HEK293 (cell line): ENCODE measurements at regions not wholly inside any gene's neighbourhood (a gene's known extent, or its start where the extent isn't known, plus 50 kb on each side); places are given as distances from the start of the nearest gene placed in this dataset.

Experiments used
- CTCF ChIA-PET: fragments of 350-600 bp; formaldehyde crosslinking; extraction: SDS; loops from one replicate; lab custom pipeline; 2021; ENCODE audit warnings: antibody characterized with exemption; lab: Yijun Ruan, JAX
- POLR2A ChIA-PET: fragments of 300-600 bp; formaldehyde crosslinking; extraction: SDS; loops from one replicate; lab custom pipeline; 2020; ENCODE audit warnings: antibody characterized with exemption, inconsistent platforms; lab: Yijun Ruan, JAX
- H3K27ac ChIP-seq: fragments of 200-500 bp; sonication (Bioruptor generic); 2 replicates; pipeline ENCODE4 v1.5.1; 2014; ENCODE audit warnings: low read depth, low read length, control low read depth, inconsistent platforms; ENCODE audit errors: extremely low read depth
- H3K36me3 ChIP-seq, 2 experiments: fragments of 200-500 bp in 1 of 2; sonication (Bioruptor generic) in 1 of 2; 1 replicate in 1 of 2; 2 replicates in 1 of 2; pipeline ENCODE4 v1.5.1; 2014 to 2017; ENCODE audit warnings: inconsistent platforms in 2 of 2, low read length in 2 of 2; ENCODE audit not compliant: control insufficient read depth in 2 of 2, insufficient read depth in 1 of 2
- H3K4me1 ChIP-seq: fragments of 200-500 bp; sonication (Bioruptor generic); 2 replicates; pipeline ENCODE4 v1.5.1; 2014; ENCODE audit warnings: mild to moderate bottlenecking, low read length, inconsistent platforms; ENCODE audit not compliant: control insufficient read depth, insufficient read depth
- H3K4me3 ChIP-seq: 2 replicates; pipeline ENCODE4 v1.5.1; 2011; ENCODE audit warnings: low read depth, mild to moderate bottlenecking, control low read depth, low read length, moderate library complexity
- H3K9me3 ChIP-seq: fragments of 200-500 bp; sonication (Bioruptor generic); 2 replicates; pipeline ENCODE4 v1.5.1; 2014; ENCODE audit warnings: low read depth, low read length, inconsistent platforms; ENCODE audit not compliant: control insufficient read depth, insufficient read depth
- GFI1B ChIP-seq: fragments of 450-650 bp; formaldehyde crosslinking; IDR thresholded peaks from 2 replicates; pipeline ENCODE4 v1.5.1; 2016; ENCODE audit warnings: missing biosample characterization, missing genetic modification characterization
- GLI4 ChIP-seq: fragments of 450-650 bp; formaldehyde crosslinking; IDR thresholded peaks from 2 replicates; pipeline ENCODE4 v1.5.1; 2016; ENCODE audit warnings: missing biosample characterization, missing genetic modification characterization
- KLF7 ChIP-seq: fragments of 450-650 bp; formaldehyde crosslinking; IDR thresholded peaks from 2 replicates; pipeline ENCODE4 v1.5.1; 2016; ENCODE audit warnings: missing biosample characterization, missing genetic modification characterization, borderline replicate concordance
- OSR2 ChIP-seq: fragments of 450-650 bp; formaldehyde crosslinking; IDR thresholded peaks from 2 replicates; pipeline ENCODE4 v1.5.1; 2016; ENCODE audit warnings: missing biosample characterization, missing genetic modification characterization
- SP7 ChIP-seq: fragments of 450-650 bp; formaldehyde crosslinking; IDR thresholded peaks from 2 replicates; pipeline ENCODE4 v1.5.1; 2016; ENCODE audit warnings: missing biosample characterization, missing genetic modification characterization
- WT1 ChIP-seq: fragments of 450-650 bp; formaldehyde crosslinking; IDR thresholded peaks from 2 replicates; pipeline ENCODE4 v1.5.1; 2016; ENCODE audit warnings: missing biosample characterization, missing genetic modification characterization
- ZBTB8A ChIP-seq: fragments of 450-650 bp; formaldehyde crosslinking; IDR thresholded peaks from 2 replicates; pipeline ENCODE4 v1.5.1; 2016; ENCODE audit warnings: missing biosample characterization, missing genetic modification characterization
- ZNF114 ChIP-seq: fragments of 450-650 bp; formaldehyde crosslinking; IDR thresholded peaks from 2 replicates; pipeline ENCODE4 v1.5.0; 2017; ENCODE audit warnings: missing biosample characterization, missing genetic modification characterization
- ZNF132 ChIP-seq: fragments of 450-650 bp; formaldehyde crosslinking; IDR thresholded peaks from 2 replicates; pipeline ENCODE4 v1.5.1; 2017; ENCODE audit warnings: missing biosample characterization, missing genetic modification characterization, borderline replicate concordance
- ZNF146 ChIP-seq: fragments of 450-650 bp; formaldehyde crosslinking; IDR thresholded peaks from 2 replicates; pipeline ENCODE4 v1.5.1; 2016; ENCODE audit warnings: missing biosample characterization, missing genetic modification characterization
- ZNF169 ChIP-seq: fragments of 450-650 bp; formaldehyde crosslinking; IDR thresholded peaks from 2 replicates; pipeline ENCODE4 v1.5.1; 2016; ENCODE audit warnings: missing biosample characterization, missing genetic modification characterization
- ZNF184 ChIP-seq: fragments of 450-650 bp; IDR thresholded peaks from 2 replicates; pipeline ENCODE4 v1.5.1; 2018; ENCODE audit warnings: missing biosample characterization, mild to moderate bottlenecking, missing genetic modification characterization
- ZNF2 ChIP-seq: fragments of 450-650 bp; formaldehyde crosslinking; IDR thresholded peaks from 2 replicates; pipeline ENCODE4 v1.5.1; 2016; ENCODE audit warnings: missing biosample characterization, missing genetic modification characterization
- ZNF202 ChIP-seq: fragments of 450-650 bp; formaldehyde crosslinking; IDR thresholded peaks from 2 replicates; pipeline ENCODE4 v1.5.1; 2016; ENCODE audit warnings: missing biosample characterization, missing genetic modification characterization, borderline replicate concordance
- ZNF239 ChIP-seq: fragments of 450-650 bp; formaldehyde crosslinking; IDR thresholded peaks from 2 replicates; pipeline ENCODE4 v1.5.1; 2016; ENCODE audit warnings: missing biosample characterization, missing genetic modification characterization
- ZNF274 ChIP-seq, 2 experiments: fragments of 200-500 bp in 1 of 2; fragments of 450-650 bp in 1 of 2; sonication (Bioruptor generic) in 1 of 2; formaldehyde crosslinking in 1 of 2; IDR thresholded peaks; 2 replicates each; pipeline versions ENCODE4 v1.5.1 to v1.6.1; 2014 to 2016; ENCODE audit warnings: borderline replicate concordance in 1 of 2, inconsistent platforms in 1 of 2, low read length in 1 of 2, missing biosample characterization in 1 of 2, missing genetic modification characterization in 1 of 2
- ZNF302 ChIP-seq: fragments of 450-650 bp; formaldehyde crosslinking; IDR thresholded peaks from 2 replicates; pipeline ENCODE4 v1.5.1; 2016; ENCODE audit warnings: missing biosample characterization, missing genetic modification characterization, low read depth
- ZNF521 ChIP-seq: fragments of 450-650 bp; formaldehyde crosslinking; IDR thresholded peaks from 2 replicates; pipeline ENCODE4 v1.5.1; 2017; ENCODE audit warnings: missing biosample characterization, mild to moderate bottlenecking, missing genetic modification characterization
- ZNF571 ChIP-seq: fragments of 450-650 bp; formaldehyde crosslinking; IDR thresholded peaks from 2 replicates; pipeline ENCODE4 v1.5.0; 2017; ENCODE audit warnings: missing biosample characterization, missing genetic modification characterization
- ZNF629 ChIP-seq: fragments of 450-650 bp; formaldehyde crosslinking; IDR thresholded peaks from 2 replicates; pipeline ENCODE4 v1.5.1; 2017; ENCODE audit warnings: missing biosample characterization, missing genetic modification characterization
- ZNF658 ChIP-seq: fragments of 450-650 bp; formaldehyde crosslinking; IDR thresholded peaks from 2 replicates; pipeline ENCODE4; 2016; ENCODE audit warnings: missing biosample characterization, missing genetic modification characterization
- ZNF701 ChIP-seq: fragments of 450-650 bp; formaldehyde crosslinking; IDR thresholded peaks from 2 replicates; pipeline ENCODE4 v1.5.1; 2016; ENCODE audit warnings: missing biosample characterization, missing genetic modification characterization
- ZNF707 ChIP-seq: fragments of 450-650 bp; formaldehyde crosslinking; IDR thresholded peaks from 2 replicates; pipeline ENCODE4 v1.5.1; 2016; ENCODE audit warnings: missing biosample characterization, missing genetic modification characterization
- ZNF791 ChIP-seq: fragments of 450-650 bp; formaldehyde crosslinking; IDR thresholded peaks from 2 replicates; pipeline ENCODE4 v1.5.1; 2016; ENCODE audit warnings: missing biosample characterization, missing genetic modification characterization
- TF ChIP-seq, protein P1 (sequence below): fragments of 450-650 bp; IDR thresholded peaks from 2 replicates; pipeline ENCODE4 v1.5.1; 2018; ENCODE audit warnings: missing biosample characterization, mild to moderate bottlenecking, missing genetic modification characterization
- TF ChIP-seq, protein P2 (sequence below): fragments of 450-650 bp; formaldehyde crosslinking; IDR thresholded peaks from 2 replicates; pipeline ENCODE4 v1.5.1; 2016; ENCODE audit warnings: missing biosample characterization, missing genetic modification characterization

DNA sequence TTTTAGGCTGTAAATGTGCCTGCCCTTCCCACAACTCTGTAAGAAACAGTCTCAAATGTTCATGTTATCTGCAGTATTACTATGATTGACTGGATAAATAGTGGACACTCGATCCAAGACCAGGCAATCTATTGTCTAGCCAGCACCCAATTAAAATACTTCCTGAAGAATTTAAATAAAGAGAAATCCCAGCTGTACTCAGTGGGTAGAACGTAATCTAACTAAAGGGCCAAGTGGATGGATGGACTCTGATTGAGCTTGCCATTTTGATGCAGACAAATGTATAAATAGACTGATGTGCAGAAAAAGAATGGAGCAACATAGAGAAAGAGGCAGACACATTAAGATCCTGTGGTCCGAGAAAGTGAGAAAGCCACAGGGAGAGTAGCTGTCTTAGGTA is 158.0 kb downstream of the IPMK start:
- Histone ChIP-seq H3K9me3 (no peaks in the 10 kb centered on the region), H3K4me1 (no peaks in the 10 kb centered on the region), H3K36me3 (no peaks in the 10 kb centered on the region), H3K27ac (no peak overlapping the region), H3K4me3 (no peak overlapping the region)
- ChIA-PET POLR2A (no interaction called here), CTCF (interaction anchor here (0.5 to 1.6 kb wide), 2 partner anchors 9 to 43 kb away, joined by 3 read pairs; no protein-coding TSS in a partner anchor)
- TF ChIP-seq ZNF2 (tag by site-specific recombination), result no peak
- no peak for TF ChIP-seq ZNF658
- TF ChIP-seq ZNF184 (tag by site-specific recombination), result no peak
- no peak for TF ChIP-seq ZNF169 (tag by site-specific recombination)
- TF ChIP-seq ZNF239 (tag by site-specific recombination), result no peak
- no peak for TF ChIP-seq ZNF701 (tag by site-specific recombination)
- TF ChIP-seq ZBTB8A (tag by site-specific recombination), result no peak
- no peak for TF ChIP-seq ZNF146 (tag by site-specific recombination)
- no peak for TF ChIP-seq OSR2 (tag by site-specific recombination)
- TF ChIP-seq GLI4 (tag by site-specific recombination), result no peak
- no peak for TF ChIP-seq ZNF274 (IDR thresholded peaks at IDR 0.05; ENCODE audit: low read length)
- no peak for TF ChIP-seq ZNF274 (tag by site-specific recombination; IDR thresholded peaks at IDR 0.05; ENCODE audit: borderline replicate concordance)
- TF ChIP-seq, protein P1, sequence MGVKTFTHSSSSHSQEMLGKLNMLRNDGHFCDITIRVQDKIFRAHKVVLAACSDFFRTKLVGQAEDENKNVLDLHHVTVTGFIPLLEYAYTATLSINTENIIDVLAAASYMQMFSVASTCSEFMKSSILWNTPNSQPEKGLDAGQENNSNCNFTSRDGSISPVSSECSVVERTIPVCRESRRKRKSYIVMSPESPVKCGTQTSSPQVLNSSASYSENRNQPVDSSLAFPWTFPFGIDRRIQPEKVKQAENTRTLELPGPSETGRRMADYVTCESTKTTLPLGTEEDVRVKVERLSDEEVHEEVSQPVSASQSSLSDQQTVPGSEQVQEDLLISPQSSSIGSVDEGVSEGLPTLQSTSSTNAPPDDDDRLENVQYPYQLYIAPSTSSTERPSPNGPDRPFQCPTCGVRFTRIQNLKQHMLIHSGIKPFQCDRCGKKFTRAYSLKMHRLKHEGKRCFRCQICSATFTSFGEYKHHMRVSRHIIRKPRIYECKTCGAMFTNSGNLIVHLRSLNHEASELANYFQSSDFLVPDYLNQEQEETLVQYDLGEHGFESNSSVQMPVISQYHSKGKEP (tag by site-specific recombination), result no peak
- no peak for TF ChIP-seq ZNF114 (tag by site-specific recombination)
- TF ChIP-seq ZNF521 (tag by site-specific recombination), result no peak
- no peak for TF ChIP-seq SP7 (tag by site-specific recombination)
- no peak for TF ChIP-seq GFI1B (tag by site-specific recombination)
- no peak for TF ChIP-seq ZNF202 (tag by site-specific recombination)
- no peak for TF ChIP-seq KLF7 (tag by site-specific recombination)
- no peak for TF ChIP-seq ZNF629 (tag by site-specific recombination)

DNA sequence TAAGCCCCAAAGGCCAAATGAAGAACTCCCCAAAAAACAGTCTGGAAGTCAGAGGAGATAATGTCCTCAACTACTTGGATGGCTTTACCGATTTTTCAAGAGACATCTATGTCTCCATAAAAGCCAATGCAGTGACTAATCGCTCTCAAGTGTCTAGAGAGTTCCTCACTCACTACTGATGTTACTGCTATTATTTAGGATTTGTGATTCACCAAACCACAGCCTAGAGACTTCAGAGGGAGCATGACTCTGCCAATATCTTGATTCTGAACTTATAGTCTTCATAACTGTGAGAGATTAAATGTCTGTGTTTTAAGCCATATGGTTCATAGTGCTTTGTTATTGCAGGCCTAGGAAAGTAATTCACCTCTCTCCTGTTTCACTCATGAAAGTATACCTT is 160.2 kb downstream of the IPMK start:
- POLR2A ChIA-PET, result no interaction called here
- H3K4me3 ChIP-seq, result no peak overlapping the region
- no peaks in the 10 kb centered on the region for H3K9me3 ChIP-seq
- no peaks in the 10 kb centered on the region for H3K4me1 ChIP-seq
- CTCF ChIA-PET, result no interaction called here
- TF ChIP-seq WT1 (tag by site-specific recombination) (no peak), ZNF707 (tag by site-specific recombination) (no peak), ZNF132 (tag by site-specific recombination) (no peak), ZNF302 (tag by site-specific recombination) (no peak), ZNF791 (tag by site-specific recombination) (no peak), ZNF571 (tag by site-specific recombination) (no peak)
- TF ChIP-seq, protein P2, sequence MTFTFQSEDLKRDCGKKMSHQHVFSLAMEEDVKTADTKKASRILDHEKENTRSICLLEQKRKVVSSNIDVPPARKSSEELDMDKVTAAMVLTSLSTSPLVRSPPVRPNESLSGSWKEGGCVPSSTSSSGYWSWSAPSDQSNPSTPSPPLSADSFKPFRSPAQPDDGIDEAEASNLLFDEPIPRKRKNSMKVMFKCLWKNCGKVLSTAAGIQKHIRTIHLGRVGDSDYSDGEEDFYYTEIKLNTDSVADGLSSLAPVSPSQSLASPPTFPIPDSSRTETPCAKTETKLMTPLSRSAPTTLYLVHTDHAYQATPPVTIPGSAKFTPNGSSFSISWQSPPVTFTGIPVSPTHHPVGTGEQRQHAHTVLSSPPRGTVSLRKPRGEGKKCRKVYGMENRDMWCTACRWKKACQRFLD (tag by site-specific recombination), result no peak
- TF ChIP-seq, all 188 proteins: peak for 0
- H3K36me3 ChIP-seq, result no peaks in the 10 kb centered on the region
- H3K27ac ChIP-seq, result no peak overlapping the region
